Ovary (tissue), 7 donors: ENCODE measurements at regions not wholly inside any gene's neighbourhood (a gene's known extent, or its start where the extent isn't known, plus 50 kb on each side); places are given as distances from the start of the nearest gene placed in this dataset.

Experiments used
- DNase-seq, 5 donors: peaks; one replicate each; pipeline ENCODE4 v3.0.0-alpha.2; 2019 to 2020
- H3K27ac ChIP-seq, 2 donors: fragments of 200-600 bp; one replicate each; pipeline versions ENCODE4 v1.5.1 to v1.8.0; 2019 to 2022
- H3K27me3 ChIP-seq: fragments of 200-600 bp; one replicate; pipeline ENCODE4 v1.8.0; 2022
- H3K36me3 ChIP-seq: fragments of 200-600 bp; sonication (generic); one replicate; pipeline ENCODE4 v1.5.1; 2019
- H3K4me1 ChIP-seq: one replicate; pipeline ENCODE4 v1.8.1; 2013; ENCODE audit warnings: mild to moderate bottlenecking, moderate library complexity; ENCODE audit not compliant: insufficient read depth
- H3K4me3 ChIP-seq: fragments of 200-600 bp; sonication (generic); one replicate; pipeline ENCODE4 v1.5.1; 2017
- H3K9me3 ChIP-seq, 2 donors: fragments of 200-600 bp in 1 of 2; sonication (generic) in 1 of 2; one replicate each; pipeline versions ENCODE4 v1.5.1 to v1.8.1; 2013 to 2019; ENCODE audit warnings: mild to moderate bottlenecking in 1 of 2, moderate library complexity in 1 of 2
- EP300 ChIP-seq: sonication (generic); formaldehyde crosslinking; IDR thresholded peaks from one replicate; pipeline ENCODE4 v1.6.1; 2017; ENCODE audit warnings: antibody characterized with exemption
- POLR2A ChIP-seq: fragments of 450-650 bp; IDR thresholded peaks from one replicate; pipeline ENCODE4 v1.6.1; 2017; ENCODE audit warnings: antibody characterized with exemption, mild to moderate bottlenecking, moderate library complexity
- WGBS, 3 donors: extraction: QIAGEN DNeasy Blood & Tissue Kit in 1 of 3; methylation state at CpG; one replicate each; pipeline versions ENCODE4 v1.1.5 to v1.1.7; 2013 to 2017; 5-methylcytosine and 5-hydroxymethylcytosine counted together
- intact Hi-C, 4 donors: fragments of 100-400 bp; cut with DNase I; formaldehyde crosslinking; loops; one replicate each; pipeline versions ENCODE4 v1.11.0 to v1.15.1; 2022 to 2023
- TF ChIP-seq, protein P1 (sequence below), 3 donors: fragments of 450-650 bp in 2 of 3; fragments of 200-600 bp in 1 of 3; IDR thresholded peaks; one replicate each; pipeline versions ENCODE4 v1.5.1 to v1.8.0; 2016 to 2022; ENCODE audit warnings: antibody characterized with exemption in 3 of 3, mild to moderate bottlenecking in 1 of 3
- donor health status: DM: no; HTN: no; CAD: no; lungs with moderate emphysema.
- donor health status: DM: no; HTN: no; CAD: no.
- donor health status: Bipolar disorder and iron deficiency.
- donor health status: DM: no; HTN: no; CAD: no.
- donor health status: DM: yes; HTN: yes; CAD: no.

DNA sequence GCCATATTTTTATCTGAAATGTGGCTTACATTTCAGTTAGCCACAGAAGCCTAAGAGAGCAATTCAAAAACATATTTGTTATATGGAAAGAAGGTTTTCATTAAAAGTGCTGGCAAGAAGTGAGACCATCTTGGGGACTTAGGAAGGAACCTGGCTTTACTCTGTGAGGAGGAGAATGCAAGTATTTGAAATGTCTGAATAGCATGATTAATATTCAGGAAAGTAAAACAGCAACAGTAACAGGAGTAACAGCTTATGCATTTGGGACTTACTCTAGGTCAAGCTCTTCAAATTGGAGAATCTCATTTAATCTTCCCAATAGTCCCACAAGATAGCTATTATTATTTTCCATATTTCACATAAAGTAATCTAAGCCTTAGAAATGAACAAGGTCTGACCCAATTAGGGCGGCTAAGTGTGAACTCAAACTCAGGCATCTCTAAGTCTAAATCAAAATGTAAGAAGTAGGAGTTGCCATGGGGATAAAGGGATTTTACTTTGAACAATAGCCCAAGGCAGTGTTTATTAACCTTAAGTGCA lies 816.5 kb downstream of the BCKDHB start:
- Histone ChIP-seq H3K27me3 (no peaks in the 10 kb centered on the region), H3K36me3 (no peaks in the 10 kb centered on the region), H3K4me1 (no peaks in the 10 kb centered on the region), H3K27ac (no peak overlapping the region), H3K4me3 (no peak overlapping the region), H3K9me3 (no peaks in the 10 kb centered on the region)
- DNase-seq = no peak
- no peak for TF ChIP-seq EP300
- TF ChIP-seq, protein P1, sequence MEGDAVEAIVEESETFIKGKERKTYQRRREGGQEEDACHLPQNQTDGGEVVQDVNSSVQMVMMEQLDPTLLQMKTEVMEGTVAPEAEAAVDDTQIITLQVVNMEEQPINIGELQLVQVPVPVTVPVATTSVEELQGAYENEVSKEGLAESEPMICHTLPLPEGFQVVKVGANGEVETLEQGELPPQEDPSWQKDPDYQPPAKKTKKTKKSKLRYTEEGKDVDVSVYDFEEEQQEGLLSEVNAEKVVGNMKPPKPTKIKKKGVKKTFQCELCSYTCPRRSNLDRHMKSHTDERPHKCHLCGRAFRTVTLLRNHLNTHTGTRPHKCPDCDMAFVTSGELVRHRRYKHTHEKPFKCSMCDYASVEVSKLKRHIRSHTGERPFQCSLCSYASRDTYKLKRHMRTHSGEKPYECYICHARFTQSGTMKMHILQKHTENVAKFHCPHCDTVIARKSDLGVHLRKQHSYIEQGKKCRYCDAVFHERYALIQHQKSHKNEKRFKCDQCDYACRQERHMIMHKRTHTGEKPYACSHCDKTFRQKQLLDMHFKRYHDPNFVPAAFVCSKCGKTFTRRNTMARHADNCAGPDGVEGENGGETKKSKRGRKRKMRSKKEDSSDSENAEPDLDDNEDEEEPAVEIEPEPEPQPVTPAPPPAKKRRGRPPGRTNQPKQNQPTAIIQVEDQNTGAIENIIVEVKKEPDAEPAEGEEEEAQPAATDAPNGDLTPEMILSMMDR (IDR thresholded peaks at IDR 0.05) = no peak
- no peak for TF ChIP-seq POLR2A
- intact Hi-C loops = no loop called here
- 73 to 79% (median 77%) methylated on average over 1 of the region's 1 CpG for WGBS, 3 donors

DNA sequence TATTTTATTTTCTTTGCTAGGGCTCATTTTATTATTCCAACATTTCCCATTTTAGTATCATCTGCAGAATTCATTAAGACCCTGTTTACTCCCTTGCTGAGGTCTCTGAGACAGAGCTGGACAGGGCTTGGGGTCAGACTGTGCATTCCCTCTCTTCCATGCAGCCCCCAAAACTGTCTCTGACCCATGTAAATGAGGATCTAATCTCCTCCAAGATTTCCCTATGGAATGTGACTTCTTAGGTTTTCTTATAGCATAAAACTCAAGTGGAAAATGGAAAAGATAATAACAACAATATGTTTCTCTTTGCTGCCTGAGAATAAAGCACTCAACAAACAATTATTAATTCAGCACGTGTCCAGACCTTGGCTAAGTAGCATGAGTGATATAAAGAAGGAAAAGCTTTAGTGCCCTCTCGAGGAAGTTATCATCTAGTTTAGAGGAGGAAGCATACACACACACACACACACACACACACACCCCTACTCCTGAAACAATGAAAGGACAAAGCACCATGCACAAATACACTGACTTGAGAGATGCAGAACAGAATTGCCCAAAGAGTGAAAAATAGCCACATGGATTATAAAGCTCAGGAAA lies 815.5 kb downstream of the BCKDHB start:
- intact Hi-C loops = no loop called here
- 20 to 39% (median 22%) methylated on average over 2 of the region's 2 CpGs for WGBS, 3 donors
- DNase-seq = no peak

DNA sequence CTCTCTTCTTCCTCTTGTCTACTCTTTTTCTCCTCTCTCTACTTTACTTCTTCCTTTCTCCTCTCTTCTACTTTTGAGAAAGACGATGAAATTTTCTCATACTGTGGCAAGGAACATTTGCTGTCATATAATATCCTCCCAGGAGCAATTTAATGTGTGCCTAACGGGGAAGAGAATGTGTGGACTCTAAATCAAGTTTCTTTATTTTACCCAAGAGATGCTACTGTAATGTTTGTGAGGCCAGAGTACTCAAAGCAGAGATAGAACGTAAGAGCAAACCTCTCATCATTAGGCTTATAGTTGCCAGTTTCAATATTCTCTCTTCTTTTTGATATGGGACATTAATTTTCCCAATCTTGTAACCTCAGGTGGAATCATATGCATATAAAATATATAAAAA lies 801.4 kb downstream of the BCKDHB start:
- no peaks in the 10 kb centered on the region for H3K9me3 ChIP-seq
- WGBS, 3 donors = 70 to 77% (median 76%) methylated on average over 3 of the region's 3 CpGs
- no peak for TF ChIP-seq POLR2A
- TF ChIP-seq, protein P1 (IDR thresholded peaks at IDR 0.05) = no peak
- TF ChIP-seq EP300 = no peak
- intact Hi-C loops = no loop called here
- no peaks in the 10 kb centered on the region for H3K4me1 ChIP-seq
- no peak overlapping the region for H3K4me3 ChIP-seq
- no peaks in the 10 kb centered on the region for H3K27me3 ChIP-seq
- H3K27ac ChIP-seq = no peak overlapping the region
- no peaks in the 10 kb centered on the region for H3K36me3 ChIP-seq
- DNase-seq = no peak

More for the DNA sequence above, 815.5 kb downstream of the BCKDHB start:
- no peaks in the 10 kb centered on the region for H3K9me3 ChIP-seq
- no peaks in the 10 kb centered on the region for H3K4me1 ChIP-seq
- H3K36me3 ChIP-seq = no peaks in the 10 kb centered on the region
- no peaks in the 10 kb centered on the region for H3K27me3 ChIP-seq
- H3K4me3 ChIP-seq = no peak overlapping the region
- no peak overlapping the region for H3K27ac ChIP-seq
- TF ChIP-seq POLR2A (no peak), EP300 (no peak)
- TF ChIP-seq, protein P1 (IDR thresholded peaks at IDR 0.05) = no peak

DNA sequence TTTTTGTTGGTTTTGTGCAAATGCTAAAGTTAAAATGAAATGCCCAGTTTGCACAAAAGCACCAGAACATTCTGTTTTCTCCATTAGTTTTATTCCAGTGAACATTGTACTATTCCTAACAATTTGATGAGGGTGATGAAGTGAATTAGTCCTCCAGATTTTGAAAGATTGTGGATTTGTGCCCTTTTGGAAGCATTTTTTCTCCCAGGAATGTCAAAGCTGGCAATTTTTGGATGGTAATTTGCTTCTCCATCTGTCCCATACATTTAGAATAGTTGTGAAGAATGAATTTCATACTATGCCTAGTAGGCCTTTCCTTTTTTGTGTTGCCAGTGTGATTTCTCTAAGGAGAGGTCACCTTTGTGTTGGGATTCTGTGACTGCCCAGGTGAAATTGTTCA lies 797.2 kb downstream of the BCKDHB start:
- intact Hi-C loops = no loop called here

More for the DNA sequence above, 797.2 kb downstream of the BCKDHB start:
- Histone ChIP-seq H3K4me1 (no peaks in the 10 kb centered on the region), H3K27me3 (no peaks in the 10 kb centered on the region), H3K36me3 (no peaks in the 10 kb centered on the region), H3K4me3 (no peak overlapping the region), H3K27ac (no peak overlapping the region), H3K9me3 (no peaks in the 10 kb centered on the region)
- TF ChIP-seq, protein P1 (IDR thresholded peaks at IDR 0.05) = no peak
- TF ChIP-seq EP300 (no peak), POLR2A (no peak)
- no peak for DNase-seq
